ENCODE measurements at regions not wholly inside any gene's neighbourhood (a gene's known extent, or its start where the extent isn't known, plus 50 kb on each side); places are given as distances from the start of the nearest gene placed in this dataset.

- DNase-seq (ENCODE audit: low spot score): no peak
Observed at GRCh38 chr5:54927097-54927746, 58.2 kb downstream of the ESM1 start.

- DNase-seq (ENCODE audit: low spot score): no peak
Observed at GRCh38 chr5:54924487-54924886, 60.9 kb downstream of the ESM1 start.

GRCh38 chr5:54917323-54917722, 68.1 kb downstream of the ESM1 start:
- no peak for DNase-seq (ENCODE audit: low spot score)

- DNase-seq (ENCODE audit: low spot score): no peak
Observed at GRCh38 chr5:54915466-54916027, 69.8 kb downstream of the ESM1 start.

- no peak for DNase-seq (ENCODE audit: low spot score)
Observed at GRCh38 chr5:54912021-54912420, 73.4 kb downstream of the ESM1 start.

GRCh38 chr5:54909911-54910870, 75.2 kb downstream of the ESM1 start:
- no peak for DNase-seq (ENCODE audit: low spot score)

- DNase-seq (ENCODE audit: low spot score): no peak
Observed at GRCh38 chr5:54908774-54909525, 76.4 kb downstream of the ESM1 start.

GRCh38 chr5:54905942-54906537, 79.4 kb downstream of the ESM1 start:
- DNase-seq (ENCODE audit: low spot score): peak; percentile 55

- DNase-seq (ENCODE audit: low spot score): no peak
Observed at GRCh38 chr5:54905246-54905795, 80.1 kb downstream of the ESM1 start.

GRCh38 chr5:54904425-54904824, 81.0 kb downstream of the ESM1 start:
- no peak for DNase-seq (ENCODE audit: low spot score)

- DNase-seq (ENCODE audit: low spot score): no peak
Observed at GRCh38 chr5:54902791-54903473, 82.5 kb downstream of the ESM1 start.

- DNase-seq (ENCODE audit: low spot score): no peak
Observed at GRCh38 chr5:54900984-54901725, 84.2 kb downstream of the ESM1 start.

GRCh38 chr5:54897001-54897400, 88.4 kb downstream of the ESM1 start:
- DNase-seq (ENCODE audit: low spot score): no peak

GRCh38 chr5:54895816-54896341, 89.5 kb downstream of the ESM1 start:
- peak; percentile 45 for DNase-seq (ENCODE audit: low spot score)

- DNase-seq (ENCODE audit: low spot score): no peak
Observed at GRCh38 chr5:54894957-54895815, 90.2 kb downstream of the ESM1 start.

- DNase-seq (ENCODE audit: low spot score): no peak
Observed at GRCh38 chr5:54889826-54890225, 95.6 kb downstream of the ESM1 start.

- no peak for DNase-seq (ENCODE audit: low spot score)
Observed at GRCh38 chr5:54887663-54888062, 97.7 kb downstream of the ESM1 start.

- DNase-seq (ENCODE audit: low spot score): no peak
Observed at GRCh38 chr5:54886866-54887265, 98.5 kb downstream of the ESM1 start.

- no peak for DNase-seq (ENCODE audit: low spot score)
Observed at GRCh38 chr5:54885636-54886035, 99.8 kb downstream of the ESM1 start.
